Tibial nerve (tissue), 4 donors: ENCODE measurements at regions not wholly inside any gene's neighbourhood (a gene's known extent, or its start where the extent isn't known, plus 50 kb on each side); places are given as distances from the start of the nearest gene placed in this dataset.

Source experiments
- EP300 ChIP-seq, 2 donors: sonication (generic); formaldehyde crosslinking; IDR thresholded peaks; one replicate each; pipeline ENCODE4 v1.6.1; 2017; ENCODE audit warnings: antibody characterized with exemption in 2 of 2, mild to moderate bottlenecking in 1 of 2
- POLR2A ChIP-seq, 2 donors: fragments of 450-650 bp; IDR thresholded peaks; one replicate each; pipeline ENCODE4 v1.6.1; 2017; ENCODE audit warnings: antibody characterized with exemption in 2 of 2, mild to moderate bottlenecking in 2 of 2, moderate library complexity in 2 of 2
- TF ChIP-seq, protein P1 (sequence below), 5 experiments: fragments of 200-600 bp in 3 of 5; fragments of 450-650 bp in 2 of 5; sonication (generic) in 3 of 5; IDR thresholded peaks; one replicate each; pipeline ENCODE4 v1.5.1; 2016 to 2019; ENCODE audit warnings: antibody characterized with exemption in 5 of 5, mild to moderate bottlenecking in 3 of 5, moderate library complexity in 2 of 5

DNA sequence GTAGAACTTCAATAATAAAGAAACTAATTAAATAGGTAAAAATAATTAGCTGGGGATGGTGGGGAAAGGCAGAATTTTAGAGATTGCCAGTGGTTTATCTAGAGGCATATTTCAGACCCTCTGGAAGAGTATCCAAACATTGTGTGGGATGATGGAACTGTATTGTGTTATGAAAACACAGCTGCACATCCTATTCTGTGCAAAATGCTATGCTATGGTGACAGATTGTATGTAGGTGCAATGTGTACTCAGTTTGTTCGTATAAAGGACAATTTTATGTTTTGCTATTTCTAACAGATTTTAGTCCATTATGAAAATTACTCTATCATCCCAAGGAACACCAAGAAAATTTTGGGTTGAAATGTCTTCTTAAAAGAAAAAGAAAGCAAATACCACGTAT, 1054.7 kb downstream of the PDHA2 start:
- TF ChIP-seq, protein P1, sequence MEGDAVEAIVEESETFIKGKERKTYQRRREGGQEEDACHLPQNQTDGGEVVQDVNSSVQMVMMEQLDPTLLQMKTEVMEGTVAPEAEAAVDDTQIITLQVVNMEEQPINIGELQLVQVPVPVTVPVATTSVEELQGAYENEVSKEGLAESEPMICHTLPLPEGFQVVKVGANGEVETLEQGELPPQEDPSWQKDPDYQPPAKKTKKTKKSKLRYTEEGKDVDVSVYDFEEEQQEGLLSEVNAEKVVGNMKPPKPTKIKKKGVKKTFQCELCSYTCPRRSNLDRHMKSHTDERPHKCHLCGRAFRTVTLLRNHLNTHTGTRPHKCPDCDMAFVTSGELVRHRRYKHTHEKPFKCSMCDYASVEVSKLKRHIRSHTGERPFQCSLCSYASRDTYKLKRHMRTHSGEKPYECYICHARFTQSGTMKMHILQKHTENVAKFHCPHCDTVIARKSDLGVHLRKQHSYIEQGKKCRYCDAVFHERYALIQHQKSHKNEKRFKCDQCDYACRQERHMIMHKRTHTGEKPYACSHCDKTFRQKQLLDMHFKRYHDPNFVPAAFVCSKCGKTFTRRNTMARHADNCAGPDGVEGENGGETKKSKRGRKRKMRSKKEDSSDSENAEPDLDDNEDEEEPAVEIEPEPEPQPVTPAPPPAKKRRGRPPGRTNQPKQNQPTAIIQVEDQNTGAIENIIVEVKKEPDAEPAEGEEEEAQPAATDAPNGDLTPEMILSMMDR (IDR thresholded peaks at IDR 0.05), result no peak
- no peak for TF ChIP-seq POLR2A (IDR thresholded peaks at IDR 0.05)
- no peak for TF ChIP-seq EP300 (IDR thresholded peaks at IDR 0.05)
